HCT116 (cell line): ENCODE measurements at regions not wholly inside any gene's neighbourhood (a gene's known extent, or its start where the extent isn't known, plus 50 kb on each side); places are given as distances from the start of the nearest gene placed in this dataset.

Experiments
- CTCF ChIP-seq, 3 experiments: fragments of 200-600 bp in 1 of 3; sonication (generic) in 1 of 3; IDR thresholded peaks in 2 of 3; conservative IDR thresholded peaks in 1 of 3; 2 replicates each; pipeline ENCODE4 v1.5.1; 2012 to 2017; ENCODE audit warnings: low read depth in 2 of 3, low read length in 2 of 3, antibody characterized with exemption in 1 of 3, borderline replicate concordance in 1 of 3, control low read depth in 1 of 3, mild to moderate bottlenecking in 1 of 3, mixed read lengths in 1 of 3, mixed run types in 1 of 3, moderate library complexity in 1 of 3; ENCODE audit not compliant: insufficient read depth in 1 of 3
- ELF1 ChIP-seq: IDR thresholded peaks from 2 replicates; pipeline ENCODE4 v1.6.1; 2012; ENCODE audit warnings: low read depth, borderline replicate concordance
- EZH2 ChIP-seq: fragments of 200-600 bp; sonication (generic); IDR thresholded peaks from 2 replicates; pipeline ENCODE4 v1.6.1; 2017; ENCODE audit warnings: antibody characterized with exemption, mixed run types
- EZH2phosphoT487 ChIP-seq: fragments of 200-600 bp; IDR thresholded peaks from 2 replicates; pipeline ENCODE4 v1.6.1; 2018; ENCODE audit warnings: antibody characterized with exemption, borderline replicate concordance
- JUND ChIP-seq: IDR thresholded peaks from 2 replicates; pipeline ENCODE4 v1.6.1; 2012
- POLR2A ChIP-seq: IDR thresholded peaks from 2 replicates; pipeline ENCODE4 v1.7.0; 2011; ENCODE audit warnings: borderline replicate concordance; ENCODE audit not compliant: insufficient read depth, insufficient read length; ENCODE audit errors: extremely low read depth
- POLR2AphosphoS5 ChIP-seq: IDR thresholded peaks from 2 replicates; pipeline ENCODE4 v1.6.1; 2011; ENCODE audit warnings: mild to moderate bottlenecking, low read depth, low read length, moderate library complexity
- REST ChIP-seq: IDR thresholded peaks from 2 replicates; pipeline ENCODE4 v1.6.1; 2012; ENCODE audit warnings: low read depth
- SRF ChIP-seq: IDR thresholded peaks from 2 replicates; pipeline ENCODE4 v1.6.1; 2012; ENCODE audit warnings: low read depth

- TF ChIP-seq SRF (no peak), EZH2 (no peak), CTCF (IDR thresholded peaks at IDR 0.05 in 2 of 3, conservative IDR thresholded peaks at IDR 0.05 in 1 of 3; ENCODE audit: borderline replicate concordance in 1 of 3, insufficient read depth in 1 of 3, low read depth in 2 of 3, low read length in 2 of 3) (no peak), POLR2A (no peak), REST (no peak), JUND (no peak), POLR2AphosphoS5 (no peak), EZH2phosphoT487 (no peak), ELF1 (no peak)
Measured at GRCh38 chr17:77003699-77004098, 135.5 kb downstream of the MGAT5B start.
